Natural killer cell treated with Interleukin-12 subunit alpha and Interleukin-12 subunit beta and Interleukin-15 and Interleukin-18, amount 100 ng/mL, for 72 hours (primary cell): ENCODE measurements at regions not wholly inside any gene's neighbourhood (a gene's known extent, or its start where the extent isn't known, plus 50 kb on each side); places are given as distances from the start of the nearest gene placed in this dataset.
"Not testable (repeated sequence)": the region's sequence is repeated elsewhere in the genome, so short reads cannot be mapped to it uniquely, and the experiment has no call there.

ENCODE experiments used
- ATAC-seq, 2 donors: fragments of 150-1000 bp; cut with Tn5 transposase in 1 of 2; sonication (Bioruptor Pico), chemical (Tn5 transposase) in 1 of 2; 2 replicates each; pipeline ENCODE4 v1.10.0; 2021
- DNase-seq: peaks from one replicate; pipeline ENCODE4 v3.0.0; 2022; ENCODE audit warnings: low spot score
- H3K27ac Mint-ChIP-seq, 2 donors: 1 replicate in 1 of 2; 2 replicates in 1 of 2; pipeline ENCODE4 v1.8.0; 2022; ENCODE audit warnings: mixed read lengths in 2 of 2, mild to moderate bottlenecking in 1 of 2, moderate library complexity in 1 of 2
- H3K27me3 Mint-ChIP-seq, 2 donors: 1 replicate in 1 of 2; 2 replicates in 1 of 2; pipeline ENCODE4 v1.8.0; 2022; ENCODE audit warnings: mixed read lengths in 2 of 2
- H3K36me3 Mint-ChIP-seq: one replicate; pipeline ENCODE4 v1.8.0; 2022; ENCODE audit warnings: mixed read lengths
- H3K4me1 Mint-ChIP-seq, 2 donors: 1 replicate in 1 of 2; 2 replicates in 1 of 2; pipeline ENCODE4 v1.8.0; 2022; ENCODE audit warnings: low read depth in 2 of 2, mixed read lengths in 2 of 2, mild to moderate bottlenecking in 1 of 2
- H3K4me3 Mint-ChIP-seq: one replicate; pipeline ENCODE4 v1.8.0; 2022; ENCODE audit warnings: mixed read lengths
- H3K9me3 Mint-ChIP-seq: 2 replicates; pipeline ENCODE4 v1.8.0; 2022; ENCODE audit warnings: mixed read lengths

DNA sequence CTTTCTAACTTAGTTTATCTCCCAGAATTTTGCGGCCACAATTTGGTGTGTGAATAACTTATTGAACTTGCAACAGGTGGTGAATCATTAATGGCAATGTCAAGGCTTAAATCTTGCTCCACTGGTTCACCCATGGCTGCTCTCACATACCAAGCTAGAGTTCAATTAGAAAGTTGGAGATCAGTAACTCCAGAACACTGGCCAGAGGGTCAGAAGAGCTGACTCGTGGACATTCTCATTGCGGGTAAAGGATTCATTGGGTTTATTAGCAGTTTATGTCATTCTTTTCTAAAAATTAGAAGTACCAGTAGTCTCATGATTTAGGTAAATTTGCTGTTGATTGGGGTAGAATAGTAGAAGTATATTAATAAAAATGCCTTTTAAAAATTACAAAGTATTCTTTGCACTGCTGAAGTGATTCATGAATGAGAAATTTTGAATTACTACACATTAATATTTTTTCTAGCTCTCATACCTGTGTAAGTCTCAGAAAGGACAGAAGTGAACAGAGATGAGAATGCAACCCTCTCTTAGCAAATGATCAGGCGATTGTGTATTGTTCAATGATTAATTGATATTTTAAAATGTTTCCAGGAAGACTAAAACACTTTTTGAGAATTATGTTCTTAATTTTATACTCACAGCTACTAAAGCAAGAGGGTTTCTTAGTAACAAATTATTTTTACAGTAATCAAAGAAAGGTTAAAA lies 142.0 kb downstream of the SYT15 start:
- H3K36me3 Mint-ChIP-seq, H3K27ac Mint-ChIP-seq, H3K9me3 Mint-ChIP-seq, DNase-seq, ATAC-seq, H3K4me1 Mint-ChIP-seq, H3K4me3 Mint-ChIP-seq: not testable (repeated sequence)
- H3K27me3 Mint-ChIP-seq = peaks cover 9 to 24% of the 10 kb centered on the region in 2 donors

DNA sequence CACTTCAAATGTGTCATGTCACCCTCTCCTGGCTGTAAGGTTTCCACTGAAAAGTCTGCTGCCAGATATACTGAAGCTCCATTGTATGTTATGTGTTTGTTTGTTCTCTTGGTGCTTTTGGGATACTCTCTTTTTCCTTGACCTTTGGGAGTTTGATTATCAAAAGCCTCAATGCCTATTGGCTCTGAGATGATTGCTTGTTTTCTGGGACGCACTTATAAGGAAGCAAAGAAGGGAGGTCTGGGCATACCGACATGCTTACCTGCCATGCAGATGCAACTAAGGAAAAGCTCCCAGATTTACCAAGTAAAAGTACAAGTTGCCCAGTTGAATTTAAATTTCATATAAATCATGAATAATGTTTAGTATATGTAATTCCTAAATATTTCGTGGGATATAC lies 145.3 kb downstream of the SYT15 start:
- not testable (repeated sequence) for H3K36me3 Mint-ChIP-seq, ATAC-seq, DNase-seq, H3K9me3 Mint-ChIP-seq, H3K4me3 Mint-ChIP-seq, H3K27ac Mint-ChIP-seq, H3K4me1 Mint-ChIP-seq
- H3K27me3 Mint-ChIP-seq = peaks cover 10 to 16% of the 10 kb centered on the region in 2 donors

DNA sequence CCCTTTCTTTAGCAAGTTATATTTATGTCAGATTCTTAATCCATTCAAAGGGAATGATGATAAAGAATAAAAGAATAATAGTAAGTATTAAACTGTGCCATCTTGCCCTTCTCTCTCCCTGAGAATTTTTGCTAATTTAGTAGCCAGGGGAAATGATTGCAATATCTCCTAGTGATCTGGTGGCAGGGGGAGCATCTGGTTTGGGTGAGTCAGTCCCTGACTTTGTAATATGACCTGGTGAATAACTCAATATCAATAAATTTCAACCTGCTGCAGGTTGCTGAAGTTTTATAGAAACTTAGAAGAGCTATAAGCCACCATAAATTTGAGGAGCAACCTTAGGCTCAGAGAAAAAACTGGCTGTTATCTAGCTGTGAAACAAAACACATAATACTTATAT lies 149.4 kb downstream of the SYT15 start:
- H3K36me3 Mint-ChIP-seq, ATAC-seq, H3K4me3 Mint-ChIP-seq, DNase-seq, H3K27ac Mint-ChIP-seq, H3K4me1 Mint-ChIP-seq, H3K9me3 Mint-ChIP-seq: not testable (repeated sequence)
- peaks cover 10 to 16% of the 10 kb centered on the region in 2 donors for H3K27me3 Mint-ChIP-seq

DNA sequence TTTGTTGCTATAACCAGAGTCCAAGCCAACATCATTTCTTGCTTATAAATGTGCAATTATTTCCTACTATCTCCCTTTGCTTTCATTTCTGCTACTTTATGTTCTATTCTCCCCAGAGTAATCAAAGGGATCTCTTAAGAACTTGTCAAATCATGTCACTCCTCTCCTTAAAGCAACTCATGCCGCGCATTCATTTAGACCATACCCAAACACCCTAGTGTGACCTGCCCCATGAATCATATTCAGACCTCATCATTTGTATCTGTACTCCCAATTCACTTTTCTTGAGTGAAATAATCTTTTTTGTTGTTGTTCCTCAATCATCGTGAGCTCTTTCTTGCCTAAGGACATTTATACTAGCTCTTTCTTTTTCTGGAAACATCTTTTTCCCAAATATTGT lies 151.8 kb downstream of the SYT15 start:
- not testable (repeated sequence) for H3K36me3 Mint-ChIP-seq, H3K27me3 Mint-ChIP-seq, H3K27ac Mint-ChIP-seq, H3K4me3 Mint-ChIP-seq, DNase-seq, H3K4me1 Mint-ChIP-seq, H3K9me3 Mint-ChIP-seq, ATAC-seq

DNA sequence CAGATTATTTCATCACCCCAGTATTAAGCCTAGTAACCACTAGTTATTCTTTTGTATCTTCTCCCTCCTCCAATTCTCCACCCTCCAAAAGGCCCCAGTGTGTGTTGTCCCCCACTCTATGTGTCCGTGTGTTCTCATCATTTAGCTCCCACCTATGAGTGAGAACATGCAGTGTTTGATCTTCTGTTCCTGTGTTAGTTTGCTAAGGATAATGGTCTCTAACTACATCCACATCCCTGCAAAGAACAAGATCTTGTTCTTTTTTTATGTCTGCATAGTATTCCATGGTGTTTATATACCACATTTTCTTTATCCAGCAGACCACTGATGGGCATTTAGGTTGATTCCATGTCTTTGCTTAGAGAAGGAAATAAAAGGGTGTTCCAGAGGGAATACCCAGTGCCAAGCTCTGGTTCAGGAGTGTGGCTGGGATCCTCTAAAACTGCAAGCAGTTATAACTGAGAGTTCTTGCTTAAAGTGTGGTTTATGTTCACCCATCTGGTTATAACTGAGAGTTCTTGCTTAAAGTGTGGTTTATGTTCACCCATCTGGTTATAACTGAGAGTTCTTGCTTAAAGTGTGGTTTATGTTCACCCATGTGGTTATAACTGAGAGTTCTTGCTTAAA lies 154.8 kb downstream of the SYT15 start:
- ATAC-seq = peak; percentile 66 to 71
- not testable (repeated sequence) for H3K9me3 Mint-ChIP-seq, H3K4me1 Mint-ChIP-seq, H3K4me3 Mint-ChIP-seq, H3K27me3 Mint-ChIP-seq, DNase-seq, H3K36me3 Mint-ChIP-seq, H3K27ac Mint-ChIP-seq

DNA sequence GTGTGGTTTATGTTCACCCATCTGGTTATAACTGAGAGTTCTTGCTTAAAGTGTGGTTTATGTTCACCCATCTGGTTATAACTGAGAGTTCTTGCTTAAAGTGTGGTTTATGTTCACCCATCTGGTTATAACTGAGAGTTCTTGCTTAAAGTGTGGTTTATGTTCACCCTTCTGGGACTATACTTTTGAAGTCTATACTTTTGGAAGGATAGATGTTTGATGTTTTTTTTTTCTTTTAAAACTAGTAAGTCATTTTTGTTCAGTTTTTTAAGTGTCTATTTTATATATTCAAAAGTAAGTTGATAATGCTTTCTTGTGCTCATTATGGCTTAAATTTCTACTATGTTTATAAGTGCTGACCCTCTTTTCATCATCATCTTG lies 155.3 kb downstream of the SYT15 start:
- ATAC-seq = not testable (repeated sequence)

DNA sequence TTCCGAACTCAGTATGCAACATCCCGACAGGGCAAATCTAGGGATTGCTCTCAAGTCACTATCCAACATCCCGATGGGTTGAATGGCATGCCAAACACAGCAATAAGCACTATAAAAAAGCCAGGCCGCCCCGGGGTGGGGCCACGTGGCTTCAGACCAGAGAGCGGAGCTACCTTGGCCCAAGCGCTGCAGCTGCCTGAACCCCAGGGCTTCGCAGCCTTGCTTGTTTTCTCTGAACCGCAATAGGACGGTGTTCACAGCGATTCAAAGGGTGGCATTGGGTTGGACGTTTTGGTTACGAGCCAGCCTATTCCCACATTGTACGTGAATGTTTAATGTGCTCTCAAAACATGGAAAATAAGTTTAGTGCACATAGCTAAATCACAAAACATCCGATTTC lies 161.0 kb downstream of the SYT15 start:
- not testable (repeated sequence) for H3K4me1 Mint-ChIP-seq, H3K4me3 Mint-ChIP-seq, H3K9me3 Mint-ChIP-seq, ATAC-seq, H3K27ac Mint-ChIP-seq, H3K27me3 Mint-ChIP-seq, H3K36me3 Mint-ChIP-seq, DNase-seq

More for the DNA sequence above, 155.3 kb downstream of the SYT15 start:
- H3K36me3 Mint-ChIP-seq, H3K4me1 Mint-ChIP-seq, DNase-seq, H3K27ac Mint-ChIP-seq, H3K27me3 Mint-ChIP-seq, H3K9me3 Mint-ChIP-seq, H3K4me3 Mint-ChIP-seq: not testable (repeated sequence)

DNA sequence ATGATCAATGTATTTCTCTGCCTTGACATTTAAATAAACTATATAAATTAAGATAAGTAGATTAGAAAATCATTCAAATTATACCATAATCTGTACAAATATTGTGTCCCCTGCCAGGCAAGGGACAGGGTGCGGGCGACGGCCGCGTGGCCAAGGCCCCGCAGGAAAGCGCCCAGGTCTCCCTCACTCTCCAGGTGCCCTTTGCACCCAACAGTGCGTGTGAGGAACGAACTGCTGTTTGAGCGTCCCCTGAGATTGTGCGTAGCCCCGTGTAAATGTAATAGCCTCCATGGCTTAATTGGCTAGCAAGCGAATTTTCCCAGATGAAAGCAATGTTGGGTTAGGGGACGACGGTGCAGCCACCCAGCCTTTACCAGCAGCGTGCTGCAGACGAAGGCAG lies 161.4 kb downstream of the SYT15 start:
- H3K4me3 Mint-ChIP-seq, H3K27me3 Mint-ChIP-seq, H3K27ac Mint-ChIP-seq, ATAC-seq, H3K36me3 Mint-ChIP-seq, H3K9me3 Mint-ChIP-seq, H3K4me1 Mint-ChIP-seq, DNase-seq: not testable (repeated sequence)

DNA sequence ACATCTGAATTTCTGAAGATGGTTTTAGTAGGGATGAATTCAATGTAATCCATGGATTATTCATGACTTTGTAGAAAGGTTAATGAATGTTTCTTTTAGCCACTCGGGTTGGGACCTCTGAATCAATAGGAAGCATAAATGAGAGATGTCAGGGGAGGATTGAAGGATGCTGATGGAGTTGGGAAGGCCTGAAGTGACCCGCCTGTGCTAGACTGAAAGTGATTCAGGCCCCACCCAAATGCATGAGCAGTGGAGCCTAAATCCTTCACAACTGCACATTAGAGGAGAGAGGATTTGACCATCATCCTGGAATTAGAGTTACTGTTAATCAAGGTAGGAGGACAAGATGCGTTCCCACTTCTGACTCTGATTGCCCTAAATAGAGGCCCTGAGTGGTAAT lies 162.2 kb upstream of the PTPN20 start:
- H3K27me3 Mint-ChIP-seq = peaks cover 4 to 11% of the 10 kb centered on the region in 2 donors
- H3K4me1 Mint-ChIP-seq, DNase-seq, H3K9me3 Mint-ChIP-seq, H3K36me3 Mint-ChIP-seq, H3K27ac Mint-ChIP-seq, ATAC-seq, H3K4me3 Mint-ChIP-seq: not testable (repeated sequence)

DNA sequence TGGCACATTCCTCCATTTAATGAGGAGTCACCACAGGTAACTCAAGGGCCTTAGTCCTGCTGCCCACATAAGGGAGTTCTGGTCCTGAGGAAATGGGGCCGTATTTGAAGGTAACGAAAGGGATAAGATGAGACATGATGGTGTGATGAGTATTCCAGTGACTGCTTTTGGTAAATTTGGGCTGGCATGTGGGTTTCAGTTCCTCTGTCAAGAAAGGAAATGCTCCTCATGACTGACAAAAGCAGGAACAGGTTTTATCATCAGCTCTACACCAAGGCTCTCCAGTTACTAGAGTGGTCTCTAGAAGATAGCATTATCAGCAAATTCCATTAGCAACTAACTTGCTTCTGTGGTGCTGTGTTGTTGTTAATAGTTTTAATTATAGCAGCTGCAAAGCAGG lies 161.8 kb upstream of the PTPN20 start:
- not testable (repeated sequence) for H3K4me1 Mint-ChIP-seq, H3K4me3 Mint-ChIP-seq, DNase-seq, ATAC-seq, H3K27ac Mint-ChIP-seq, H3K9me3 Mint-ChIP-seq, H3K36me3 Mint-ChIP-seq
- H3K27me3 Mint-ChIP-seq = peaks cover 4 to 11% of the 10 kb centered on the region in 2 donors

DNA sequence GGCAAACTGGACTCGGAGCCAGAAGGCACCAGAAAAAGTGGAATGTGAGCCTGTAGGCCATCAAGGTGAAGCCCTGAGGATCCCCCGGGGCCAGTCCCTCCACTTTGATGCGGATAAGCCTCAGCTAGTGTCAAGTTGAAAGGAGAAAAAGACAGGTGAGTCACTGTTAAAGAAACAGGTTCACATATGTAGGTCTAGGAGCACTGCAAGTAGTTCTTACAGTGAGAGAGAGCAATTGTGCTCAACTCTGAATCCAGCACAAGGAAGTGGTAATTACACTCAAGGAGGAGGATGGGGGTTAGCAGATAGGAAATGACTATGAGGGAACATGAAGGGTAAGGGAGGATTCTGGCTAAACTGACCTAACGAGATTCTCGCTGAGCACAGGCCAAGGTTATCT lies 157.5 kb upstream of the PTPN20 start:
- H3K27me3 Mint-ChIP-seq = peaks cover 4 to 11% of the 10 kb centered on the region in 2 donors
- H3K4me3 Mint-ChIP-seq, H3K27ac Mint-ChIP-seq, H3K4me1 Mint-ChIP-seq, H3K9me3 Mint-ChIP-seq, DNase-seq, H3K36me3 Mint-ChIP-seq, ATAC-seq: not testable (repeated sequence)

DNA sequence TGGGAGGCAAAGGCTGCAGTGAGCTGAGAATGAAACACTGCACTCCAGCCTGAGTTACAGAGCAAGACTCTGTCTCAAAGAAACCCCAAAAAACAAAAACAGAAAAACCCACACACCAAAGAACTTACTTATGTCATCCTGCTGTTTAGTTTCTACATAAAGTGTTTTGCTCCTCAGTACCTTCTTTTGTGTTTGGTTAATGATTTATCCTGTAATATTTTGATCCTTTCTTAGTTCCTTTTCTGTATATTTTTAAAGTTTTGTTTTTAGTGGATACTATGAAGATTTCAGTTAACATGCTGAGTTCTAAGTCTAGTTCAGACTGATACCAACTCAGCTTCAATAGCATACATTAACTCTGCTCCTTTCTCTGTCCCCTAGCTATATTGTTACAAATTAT lies 149.8 kb upstream of the PTPN20 start:
- not testable (repeated sequence) for H3K36me3 Mint-ChIP-seq, ATAC-seq, H3K4me1 Mint-ChIP-seq, H3K27ac Mint-ChIP-seq, H3K27me3 Mint-ChIP-seq, H3K4me3 Mint-ChIP-seq, H3K9me3 Mint-ChIP-seq, DNase-seq

DNA sequence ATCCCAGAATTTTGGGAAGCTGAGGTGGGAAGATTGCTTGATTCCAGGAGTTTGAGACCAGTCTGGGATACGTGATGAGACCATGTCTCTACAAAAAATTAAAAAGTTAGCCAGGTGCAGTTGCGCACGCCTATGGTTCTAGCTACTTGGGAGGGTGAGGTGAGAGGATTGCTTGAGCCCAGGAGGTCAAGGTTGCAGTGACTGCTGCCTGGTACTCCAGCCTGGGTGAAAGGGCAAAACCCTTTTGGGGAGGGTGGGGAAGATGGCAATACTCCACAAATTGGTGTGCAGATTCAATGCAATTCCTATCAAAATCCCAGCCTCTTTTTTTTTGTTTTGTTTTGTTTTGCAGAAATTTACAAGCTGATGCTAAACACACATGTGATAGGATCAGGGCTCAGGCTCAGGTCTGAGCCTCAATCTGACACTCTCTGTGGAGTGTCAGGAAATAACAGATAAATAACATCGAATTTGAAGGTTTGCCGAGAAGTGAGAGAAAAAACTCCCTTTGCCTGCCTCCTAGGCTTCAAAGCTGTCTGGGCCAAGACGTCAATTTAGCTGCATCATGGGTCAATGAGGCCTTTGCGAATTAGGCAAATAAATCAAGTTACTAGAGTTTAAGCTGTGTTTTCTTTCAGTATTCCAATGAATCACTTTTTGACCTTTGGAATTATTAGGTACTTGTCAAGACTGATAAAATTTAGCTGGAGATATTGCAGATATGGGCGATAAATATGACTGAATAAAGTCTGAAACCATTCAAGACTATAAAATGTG lies 142.5 kb upstream of the PTPN20 start:
- ATAC-seq, H3K9me3 Mint-ChIP-seq, H3K27ac Mint-ChIP-seq, DNase-seq, H3K4me3 Mint-ChIP-seq, H3K4me1 Mint-ChIP-seq, H3K36me3 Mint-ChIP-seq, H3K27me3 Mint-ChIP-seq: not testable (repeated sequence)

DNA sequence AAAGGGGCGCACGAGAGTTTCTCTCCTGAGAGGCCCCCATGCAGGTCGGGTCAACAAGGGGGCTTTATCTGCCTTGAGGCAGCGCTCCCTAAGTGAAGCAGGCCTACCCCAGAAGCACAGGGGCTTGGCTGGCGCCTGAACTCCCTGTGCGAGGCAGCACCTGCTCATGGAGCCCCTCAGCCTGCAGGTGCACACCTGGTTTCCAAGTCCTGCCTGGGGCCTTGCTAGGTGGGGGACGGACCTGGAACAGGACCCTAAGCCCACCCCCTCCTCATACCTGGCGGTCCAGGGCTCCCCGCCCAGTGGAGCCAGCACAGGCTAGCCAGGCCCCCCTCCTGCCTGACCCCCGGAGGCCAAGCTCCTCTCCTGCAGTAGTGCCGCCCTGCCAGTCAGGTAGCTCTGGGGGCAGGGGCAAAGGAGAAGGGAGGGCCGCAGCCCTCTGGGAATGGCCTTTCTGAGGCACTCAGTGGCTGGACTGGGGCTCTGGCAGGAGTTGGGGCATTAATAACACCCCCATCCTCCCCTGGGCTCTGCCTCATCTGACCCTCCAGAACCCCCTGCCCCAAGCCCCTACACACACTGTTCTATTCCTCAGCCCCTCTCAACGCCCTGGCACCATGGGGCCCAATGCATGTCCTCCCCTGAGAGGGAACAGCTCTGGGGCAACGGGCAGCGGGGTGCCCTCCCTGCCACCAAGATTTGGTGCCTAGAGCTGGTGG lies 137.9 kb upstream of the PTPN20 start:
- H3K36me3 Mint-ChIP-seq, H3K9me3 Mint-ChIP-seq, H3K27me3 Mint-ChIP-seq, H3K4me3 Mint-ChIP-seq, H3K27ac Mint-ChIP-seq, H3K4me1 Mint-ChIP-seq, DNase-seq: not testable (repeated sequence)
- ATAC-seq = peak; percentile 52 to 62
